ENCODE measurements at regions not wholly inside any gene's neighbourhood (a gene's known extent, or its start where the extent isn't known, plus 50 kb on each side); places are given as distances from the start of the nearest gene placed in this dataset.

DNA sequence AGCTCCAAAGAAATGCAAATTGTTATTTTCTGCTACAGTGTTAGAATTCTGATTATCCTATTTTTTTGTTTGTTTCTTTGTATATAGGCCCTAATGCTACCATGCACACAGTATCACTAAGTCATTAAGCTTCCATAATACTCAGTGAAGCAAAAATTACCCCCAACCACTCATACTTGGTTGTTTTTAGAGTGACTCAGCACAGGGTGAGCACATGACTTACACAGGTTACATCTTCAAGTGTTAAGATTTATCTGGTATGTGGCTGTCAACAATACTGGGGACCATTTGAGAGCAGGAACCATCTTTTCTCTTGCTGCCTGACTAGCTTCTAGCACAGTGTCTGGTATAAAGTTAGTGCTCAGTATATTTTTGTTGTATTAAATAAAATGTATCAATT lies 255.8 kb upstream of the SLC24A2 start:
- Histone ChIP-seq H3K27ac (no peak overlapping the region), H3K4me3 (no peak overlapping the region), H3K9me3 (no peaks in the 10 kb centered on the region), H3K4me1 (no peaks in the 10 kb centered on the region), H3K27me3 (no peaks in the 10 kb centered on the region), H3K36me3 (no peaks in the 10 kb centered on the region)
- DNase-seq (ENCODE audit: low spot score in 2 of 2) = no peak
- TF ChIP-seq POLR2A (IDR thresholded peaks at IDR 0.05) = no peak
- TF ChIP-seq EP300 (IDR thresholded peaks at IDR 0.05) = no peak

DNA sequence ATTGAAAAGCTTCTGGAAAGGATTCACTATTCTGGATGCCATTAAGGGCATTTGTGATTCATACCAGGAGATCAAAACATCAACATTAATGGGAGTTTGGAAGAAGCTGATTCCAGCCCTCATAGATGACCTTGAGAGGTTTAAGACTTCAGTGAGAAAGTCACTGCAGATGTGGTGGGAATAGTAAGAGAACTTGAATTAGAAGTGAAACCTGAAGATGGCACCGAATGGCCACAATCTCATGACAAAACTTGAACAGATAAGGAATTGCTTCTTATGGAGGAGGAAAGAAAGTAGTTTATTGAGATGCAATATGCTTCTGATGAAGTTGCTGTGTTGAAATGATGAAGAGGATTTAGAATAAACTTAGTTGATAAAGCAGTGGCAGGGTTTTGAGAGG lies 254.6 kb upstream of the SLC24A2 start:
- 81% methylated on average over 1 of the region's 1 CpG for WGBS
- H3K27ac ChIP-seq = no peak overlapping the region
- H3K9me3 ChIP-seq = no peaks in the 10 kb centered on the region
- no peak for DNase-seq (ENCODE audit: low spot score in 2 of 2)
- H3K36me3 ChIP-seq = no peaks in the 10 kb centered on the region
- no peaks in the 10 kb centered on the region for H3K4me1 ChIP-seq
- H3K27me3 ChIP-seq = no peaks in the 10 kb centered on the region
- no peak for TF ChIP-seq POLR2A (IDR thresholded peaks at IDR 0.05)
- TF ChIP-seq, protein P1, sequence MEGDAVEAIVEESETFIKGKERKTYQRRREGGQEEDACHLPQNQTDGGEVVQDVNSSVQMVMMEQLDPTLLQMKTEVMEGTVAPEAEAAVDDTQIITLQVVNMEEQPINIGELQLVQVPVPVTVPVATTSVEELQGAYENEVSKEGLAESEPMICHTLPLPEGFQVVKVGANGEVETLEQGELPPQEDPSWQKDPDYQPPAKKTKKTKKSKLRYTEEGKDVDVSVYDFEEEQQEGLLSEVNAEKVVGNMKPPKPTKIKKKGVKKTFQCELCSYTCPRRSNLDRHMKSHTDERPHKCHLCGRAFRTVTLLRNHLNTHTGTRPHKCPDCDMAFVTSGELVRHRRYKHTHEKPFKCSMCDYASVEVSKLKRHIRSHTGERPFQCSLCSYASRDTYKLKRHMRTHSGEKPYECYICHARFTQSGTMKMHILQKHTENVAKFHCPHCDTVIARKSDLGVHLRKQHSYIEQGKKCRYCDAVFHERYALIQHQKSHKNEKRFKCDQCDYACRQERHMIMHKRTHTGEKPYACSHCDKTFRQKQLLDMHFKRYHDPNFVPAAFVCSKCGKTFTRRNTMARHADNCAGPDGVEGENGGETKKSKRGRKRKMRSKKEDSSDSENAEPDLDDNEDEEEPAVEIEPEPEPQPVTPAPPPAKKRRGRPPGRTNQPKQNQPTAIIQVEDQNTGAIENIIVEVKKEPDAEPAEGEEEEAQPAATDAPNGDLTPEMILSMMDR (IDR thresholded peaks at IDR 0.05) = no peak
- no peak for TF ChIP-seq POLR2AphosphoS5 (IDR thresholded peaks at IDR 0.05)
- no peak for TF ChIP-seq EP300 (IDR thresholded peaks at IDR 0.05)
- no peak overlapping the region for H3K4me3 ChIP-seq

DNA sequence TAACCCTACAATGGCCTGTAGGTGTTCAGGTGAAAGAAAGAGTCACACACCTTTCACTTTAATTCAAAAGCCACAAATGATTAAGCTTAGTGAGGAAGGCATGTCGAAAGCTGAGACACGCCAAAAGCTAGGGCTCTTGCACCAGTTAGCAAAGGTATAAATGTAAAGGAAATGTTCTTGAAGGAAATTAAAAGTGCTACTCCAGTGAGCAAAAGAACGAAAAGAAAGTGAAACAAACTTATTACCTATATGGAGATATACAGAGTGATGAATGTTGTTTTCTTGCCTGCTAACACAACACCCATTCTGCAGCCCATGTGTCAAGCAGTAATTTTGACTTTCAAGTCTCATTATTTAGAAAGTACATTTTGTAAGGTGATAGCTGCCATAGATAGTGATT lies 254.2 kb upstream of the SLC24A2 start:
- H3K27ac ChIP-seq = no peak overlapping the region
- TF ChIP-seq POLR2A (IDR thresholded peaks at IDR 0.05) (no peak), EP300 (IDR thresholded peaks at IDR 0.05) (no peak), POLR2AphosphoS5 (IDR thresholded peaks at IDR 0.05) (no peak)
- TF ChIP-seq, protein P1 (IDR thresholded peaks at IDR 0.05) = no peak
- H3K27me3 ChIP-seq = no peaks in the 10 kb centered on the region
- no peak overlapping the region for H3K4me3 ChIP-seq
- H3K9me3 ChIP-seq = no peaks in the 10 kb centered on the region
- WGBS = 66% methylated on average over 3 of the region's 3 CpGs
- H3K36me3 ChIP-seq = no peaks in the 10 kb centered on the region
- H3K4me1 ChIP-seq = no peaks in the 10 kb centered on the region
- no peak for DNase-seq (ENCODE audit: low spot score in 2 of 2)

DNA sequence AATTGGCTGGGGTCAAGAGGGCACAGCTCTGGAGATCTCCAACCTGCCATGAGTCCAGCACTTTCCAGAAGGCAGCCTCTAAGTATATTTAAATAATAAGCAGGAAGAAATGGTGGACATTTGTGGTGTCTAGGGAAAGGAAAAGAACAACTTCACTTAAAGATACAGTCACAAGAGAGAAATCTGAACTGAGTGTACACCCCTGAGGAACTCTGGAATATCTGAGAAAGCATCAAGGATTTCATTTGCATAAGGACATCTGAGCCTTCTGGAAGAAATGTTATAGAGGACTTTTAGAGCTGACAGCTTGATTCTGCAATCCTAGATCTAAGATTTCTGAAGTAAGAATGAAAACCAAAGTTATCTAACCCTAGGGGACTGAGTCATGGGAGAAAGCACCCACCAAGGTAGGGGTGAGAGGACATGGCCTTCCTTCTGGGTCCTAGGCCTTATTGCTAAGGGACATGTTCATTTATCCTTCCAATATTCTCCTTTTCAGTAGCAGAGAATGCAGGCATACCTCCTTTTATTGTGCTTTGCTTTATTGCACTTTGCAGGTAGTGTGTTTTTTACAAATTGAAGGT lies 253.4 kb upstream of the SLC24A2 start:
- DNase-seq (ENCODE audit: low spot score in 2 of 2) = no peak
- H3K27ac ChIP-seq = no peak overlapping the region
- TF ChIP-seq EP300 (IDR thresholded peaks at IDR 0.05) = no peak
- TF ChIP-seq, protein P1 (IDR thresholded peaks at IDR 0.05) = no peak
- no peak for TF ChIP-seq POLR2AphosphoS5 (IDR thresholded peaks at IDR 0.05)
- no peak for TF ChIP-seq POLR2A (IDR thresholded peaks at IDR 0.05)

DNA sequence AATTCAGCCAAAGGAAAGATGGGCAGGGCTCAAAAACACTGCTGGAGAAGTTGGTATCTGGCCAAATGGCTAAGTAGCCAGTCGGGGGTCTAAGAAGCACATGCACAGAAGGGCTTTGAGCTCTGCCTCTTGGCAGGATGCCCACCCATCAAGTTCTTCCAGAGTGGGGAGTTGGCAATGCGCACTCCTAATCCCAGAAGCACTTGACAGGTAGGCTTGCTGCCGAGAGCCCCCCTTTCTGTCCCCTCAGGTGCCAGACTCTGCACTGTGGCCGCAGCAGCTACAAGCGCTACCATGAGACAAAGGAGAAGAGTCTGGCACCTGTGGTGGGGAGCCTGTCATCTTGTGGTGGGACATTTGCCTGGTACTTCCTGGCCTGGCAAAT lies 252.9 kb upstream of the SLC24A2 start:
- H3K27me3 ChIP-seq = no peaks in the 10 kb centered on the region
- H3K27ac ChIP-seq = no peak overlapping the region
- H3K36me3 ChIP-seq = no peaks in the 10 kb centered on the region
- no peak overlapping the region for H3K4me3 ChIP-seq
- WGBS = 63% methylated on average over 5 of the region's 5 CpGs
- no peak for DNase-seq (ENCODE audit: low spot score in 2 of 2)
- H3K9me3 ChIP-seq = no peaks in the 10 kb centered on the region
- TF ChIP-seq EP300 (IDR thresholded peaks at IDR 0.05) = no peak
- TF ChIP-seq, protein P1 (IDR thresholded peaks at IDR 0.05) = no peak
- no peak for TF ChIP-seq POLR2A (IDR thresholded peaks at IDR 0.05)
- TF ChIP-seq POLR2AphosphoS5 (IDR thresholded peaks at IDR 0.05) = no peak
- no peaks in the 10 kb centered on the region for H3K4me1 ChIP-seq

More for the DNA sequence above, 253.4 kb upstream of the SLC24A2 start:
- H3K36me3 ChIP-seq = no peaks in the 10 kb centered on the region
- no peaks in the 10 kb centered on the region for H3K4me1 ChIP-seq
- no peak overlapping the region for H3K4me3 ChIP-seq
- no peaks in the 10 kb centered on the region for H3K9me3 ChIP-seq
- no peaks in the 10 kb centered on the region for H3K27me3 ChIP-seq

Measured in suprapubic skin (tissue), 4 donors.